GM12892 (cell line): ENCODE measurements at regions not wholly inside any gene's neighbourhood (a gene's known extent, or its start where the extent isn't known, plus 50 kb on each side); places are given as distances from the start of the nearest gene placed in this dataset.

Experiments
- POLR2A ChIP-seq: IDR thresholded peaks from 2 replicates; pipeline ENCODE4 v1.6.1; 2011; ENCODE audit warnings: low read depth, low read length, control low read depth
- POLR2AphosphoS5 ChIP-seq: IDR thresholded peaks from 2 replicates; pipeline ENCODE4 v1.6.1; 2011; ENCODE audit warnings: low read depth, low read length, control low read depth

DNA sequence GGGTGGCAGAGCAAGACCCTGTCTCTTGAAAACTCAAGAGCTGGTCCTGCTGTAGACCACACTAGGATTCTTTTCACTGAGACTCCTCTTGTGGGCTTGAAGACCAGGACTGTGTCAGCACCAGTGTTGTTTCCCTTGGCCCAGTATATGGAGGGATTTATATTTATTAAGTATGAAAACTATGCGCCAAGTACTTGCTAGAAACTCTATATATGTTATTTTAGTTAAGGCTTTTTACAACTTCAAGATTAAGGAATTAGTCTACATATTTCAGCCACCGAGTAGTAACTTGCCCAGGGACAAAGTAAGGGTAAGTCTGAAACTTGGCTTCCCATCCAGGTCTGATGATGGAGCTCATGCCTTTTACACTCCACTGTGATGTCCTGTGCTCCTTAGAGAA is 488.4 kb downstream of the PCNX1 start:
- no peak for TF ChIP-seq POLR2AphosphoS5
- no peak for TF ChIP-seq POLR2A
